PC-3 (cell line): ENCODE measurements at regions not wholly inside any gene's neighbourhood (a gene's known extent, or its start where the extent isn't known, plus 50 kb on each side); places are given as distances from the start of the nearest gene placed in this dataset.

ENCODE experiments used
- EZH2 ChIP-seq: fragments of 300-600 bp; sonication (generic); IDR thresholded peaks from one replicate; pipeline ENCODE4 v1.6.1; 2017; ENCODE audit warnings: antibody characterized with exemption, mild to moderate bottlenecking, low read length; ENCODE audit not compliant: unreplicated experiment
- TF ChIP-seq, protein P1 (sequence below): fragments of 300-600 bp; sonication (generic); conservative IDR thresholded peaks from 2 replicates; pipeline ENCODE4 v1.5.1; 2017; ENCODE audit warnings: antibody characterized with exemption, low read depth, mild to moderate bottlenecking, low read length

DNA sequence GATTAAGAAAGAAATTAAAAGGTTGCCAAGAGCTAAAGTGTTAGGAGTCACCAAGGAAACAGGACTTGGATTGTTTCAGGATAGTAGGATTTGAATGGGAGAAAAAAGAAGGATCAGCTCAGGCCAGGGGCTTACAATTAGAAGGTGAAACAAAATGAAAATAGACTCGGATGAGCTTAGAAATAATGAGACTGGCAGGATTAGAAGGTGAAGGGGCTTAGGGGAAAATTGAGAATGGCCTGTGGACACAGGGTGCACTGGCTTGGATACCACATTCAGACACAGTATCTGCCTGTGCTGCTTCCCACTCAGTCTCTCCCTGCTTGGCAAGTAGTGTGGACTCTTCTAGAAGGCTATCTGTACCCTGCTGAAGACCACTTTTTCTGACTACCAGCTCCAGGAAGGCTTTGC lies 206.1 kb upstream of the ATP10A start:
- TF ChIP-seq, protein P1, sequence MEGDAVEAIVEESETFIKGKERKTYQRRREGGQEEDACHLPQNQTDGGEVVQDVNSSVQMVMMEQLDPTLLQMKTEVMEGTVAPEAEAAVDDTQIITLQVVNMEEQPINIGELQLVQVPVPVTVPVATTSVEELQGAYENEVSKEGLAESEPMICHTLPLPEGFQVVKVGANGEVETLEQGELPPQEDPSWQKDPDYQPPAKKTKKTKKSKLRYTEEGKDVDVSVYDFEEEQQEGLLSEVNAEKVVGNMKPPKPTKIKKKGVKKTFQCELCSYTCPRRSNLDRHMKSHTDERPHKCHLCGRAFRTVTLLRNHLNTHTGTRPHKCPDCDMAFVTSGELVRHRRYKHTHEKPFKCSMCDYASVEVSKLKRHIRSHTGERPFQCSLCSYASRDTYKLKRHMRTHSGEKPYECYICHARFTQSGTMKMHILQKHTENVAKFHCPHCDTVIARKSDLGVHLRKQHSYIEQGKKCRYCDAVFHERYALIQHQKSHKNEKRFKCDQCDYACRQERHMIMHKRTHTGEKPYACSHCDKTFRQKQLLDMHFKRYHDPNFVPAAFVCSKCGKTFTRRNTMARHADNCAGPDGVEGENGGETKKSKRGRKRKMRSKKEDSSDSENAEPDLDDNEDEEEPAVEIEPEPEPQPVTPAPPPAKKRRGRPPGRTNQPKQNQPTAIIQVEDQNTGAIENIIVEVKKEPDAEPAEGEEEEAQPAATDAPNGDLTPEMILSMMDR: no peak
- no peak for TF ChIP-seq EZH2
